Stimulated activated effector memory CD8-positive, alpha-beta T cell treated with anti-CD3 and anti-CD28 coated beads, Interleukin-12 subunit alpha, Interleukin-12 subunit beta, amount 100 ng/mL, for 72 hours (primary cell): ENCODE measurements at regions not wholly inside any gene's neighbourhood (a gene's known extent, or its start where the extent isn't known, plus 50 kb on each side); places are given as distances from the start of the nearest gene placed in this dataset.

ENCODE experiments used
- ATAC-seq: fragments of 150-1000 bp; cut with Tn5 transposase; 2 replicates; pipeline ENCODE4 v1.10.0; 2021
- DNase-seq, 2 donors: peaks; one replicate each; pipeline ENCODE4 v3.0.0; 2021 to 2022; ENCODE audit warnings: low spot score in 2 of 2
- H3K27ac Mint-ChIP-seq: one replicate; pipeline ENCODE4 v1.8.0; 2022; ENCODE audit warnings: mild to moderate bottlenecking, mixed read lengths
- H3K36me3 Mint-ChIP-seq: one replicate; pipeline ENCODE4 v1.8.0; 2022; ENCODE audit warnings: mild to moderate bottlenecking, mixed read lengths
- H3K4me1 Mint-ChIP-seq: one replicate; pipeline ENCODE4 v1.8.0; 2022; ENCODE audit warnings: mixed read lengths
- H3K4me3 Mint-ChIP-seq: one replicate; pipeline ENCODE4 v1.8.0; 2022; ENCODE audit warnings: mild to moderate bottlenecking, mixed read lengths
- H3K9me3 Mint-ChIP-seq: one replicate; pipeline ENCODE4 v1.8.0; 2022; ENCODE audit warnings: mixed read lengths

- no peak overlapping the region for H3K4me3 Mint-ChIP-seq
- H3K9me3 Mint-ChIP-seq: no peaks in the 10 kb centered on the region
- H3K4me1 Mint-ChIP-seq: no peaks in the 10 kb centered on the region
- ATAC-seq: no peak
- no peaks in the 10 kb centered on the region for H3K36me3 Mint-ChIP-seq
- peak in 1 of 2 donors; percentile 30 for DNase-seq
- no peak overlapping the region for H3K27ac Mint-ChIP-seq
These were observed 605.8 kb upstream of the MGMT start for GRCh38 chr10:128861018-128861901.

GRCh38 chr10:128863411-128863810 is 603.6 kb upstream of the MGMT start:
- no peaks in the 10 kb centered on the region for H3K4me1 Mint-ChIP-seq
- no peaks in the 10 kb centered on the region for H3K36me3 Mint-ChIP-seq
- no peaks in the 10 kb centered on the region for H3K9me3 Mint-ChIP-seq
- H3K4me3 Mint-ChIP-seq: no peak overlapping the region
- ATAC-seq: no peak
- peak in 1 of 2 donors; percentile 4 for DNase-seq
- H3K27ac Mint-ChIP-seq: no peak overlapping the region

- Mint-ChIP-seq H3K4me1 (no peaks in the 10 kb centered on the region), H3K4me3 (no peak overlapping the region), H3K36me3 (no peaks in the 10 kb centered on the region), H3K27ac (no peak overlapping the region), H3K9me3 (no peaks in the 10 kb centered on the region)
- DNase-seq (peak in 1 of 2 donors; percentile 22), ATAC-seq (peak; percentile 3)
These were observed 603.1 kb upstream of the MGMT start for GRCh38 chr10:128863823-128864405.

DNA sequence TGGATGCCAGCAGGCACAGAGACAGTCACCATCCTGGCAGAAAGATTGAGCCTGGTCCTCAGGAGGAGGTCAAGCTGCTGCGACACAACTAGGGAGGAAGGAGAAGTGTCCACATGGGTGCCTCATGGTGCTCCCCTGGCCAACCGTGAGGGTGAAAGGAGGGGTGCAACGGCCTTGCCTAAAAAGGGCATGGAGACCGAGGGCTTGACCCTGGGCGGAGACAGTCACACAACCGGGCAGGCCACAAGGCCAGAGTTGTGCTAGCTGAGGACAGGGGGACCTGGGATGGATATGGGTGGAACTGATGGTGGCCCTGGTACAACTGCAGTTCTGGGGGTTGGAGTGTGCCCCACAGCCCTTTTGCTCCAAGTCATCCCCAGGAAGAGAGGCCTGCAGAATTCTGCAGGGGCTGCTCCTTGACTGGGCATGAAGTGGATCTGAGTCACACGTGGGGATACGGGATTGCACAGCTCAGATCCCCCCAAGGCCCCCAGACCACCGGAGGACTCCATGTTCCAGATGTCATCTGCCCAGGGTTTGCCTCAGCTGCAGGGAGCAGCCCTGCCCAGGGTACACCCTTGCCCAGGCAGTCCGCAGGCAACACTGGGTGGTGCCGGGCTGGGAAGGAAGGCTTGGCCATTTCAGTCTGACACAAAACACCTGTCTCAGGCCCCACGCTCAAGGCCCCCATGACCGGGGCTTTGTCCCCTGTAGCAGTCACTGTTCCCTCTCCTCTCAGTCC is 602.3 kb upstream of the MGMT start:
- H3K4me3 Mint-ChIP-seq: no peak overlapping the region
- no peaks in the 10 kb centered on the region for H3K4me1 Mint-ChIP-seq
- H3K27ac Mint-ChIP-seq: no peak overlapping the region
- ATAC-seq (no peak), DNase-seq (no peak)
- no peaks in the 10 kb centered on the region for H3K9me3 Mint-ChIP-seq
- no peaks in the 10 kb centered on the region for H3K36me3 Mint-ChIP-seq

DNA sequence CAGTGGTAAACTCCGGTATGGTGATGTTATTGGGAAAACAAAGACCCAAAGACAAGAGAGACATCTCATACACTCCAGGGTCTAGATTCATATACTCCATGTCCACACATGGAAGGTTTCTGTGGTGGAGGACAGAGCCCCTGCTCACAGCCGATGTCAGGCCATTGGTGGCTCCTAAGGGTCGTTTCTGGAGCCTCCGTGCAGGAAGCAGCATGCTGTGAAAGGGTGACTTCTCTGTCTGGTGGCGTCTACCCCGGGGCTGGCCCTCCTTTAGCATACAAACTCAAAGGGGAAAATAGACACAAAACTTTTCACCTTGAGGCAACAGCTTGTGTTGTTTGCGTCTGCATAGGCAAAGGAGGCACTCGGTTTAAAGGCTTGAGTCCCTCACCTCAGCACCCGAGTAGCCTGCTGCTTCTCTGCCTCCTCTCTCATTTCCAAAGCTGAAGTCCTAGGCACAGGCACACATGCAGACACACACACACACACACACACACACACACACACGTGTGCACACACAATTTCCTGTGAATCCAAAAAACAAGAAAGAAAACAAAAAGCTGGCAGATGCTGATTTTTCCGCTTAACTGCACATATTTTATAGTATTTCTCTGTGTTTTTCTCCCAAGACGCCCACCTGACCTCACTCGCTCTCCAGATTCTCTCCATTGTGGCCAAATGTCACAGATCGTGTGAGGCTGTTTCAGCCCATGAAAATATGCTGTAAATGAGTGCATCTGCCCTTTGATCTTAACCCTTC is 601.4 kb upstream of the MGMT start:
- no peak for ATAC-seq
- Mint-ChIP-seq H3K9me3 (no peaks in the 10 kb centered on the region), H3K27ac (no peak overlapping the region), H3K36me3 (no peaks in the 10 kb centered on the region), H3K4me3 (no peak overlapping the region), H3K4me1 (no peaks in the 10 kb centered on the region)
- DNase-seq: no peak

DNA sequence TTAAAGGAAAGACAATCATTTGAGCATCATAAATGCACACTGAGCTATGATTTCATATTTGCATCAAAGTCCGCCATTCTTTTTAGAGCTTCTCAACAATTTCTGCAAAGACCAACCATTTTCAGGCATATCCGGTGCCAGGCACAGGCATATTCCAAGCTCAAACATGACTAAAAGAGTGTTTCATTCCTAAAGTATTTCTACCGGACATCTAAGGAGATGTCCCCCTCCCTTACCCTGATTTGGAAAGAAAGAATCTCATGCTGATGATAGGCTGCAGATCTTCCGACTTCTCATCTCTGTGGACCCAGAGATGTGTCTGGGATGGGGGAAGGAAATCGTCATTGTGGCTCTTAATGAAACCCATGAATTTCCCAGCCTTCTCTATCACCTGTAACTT is 600.5 kb upstream of the MGMT start:
- DNase-seq (no peak), ATAC-seq (no peak)
- H3K27ac Mint-ChIP-seq: no peak overlapping the region
- H3K36me3 Mint-ChIP-seq: no peaks in the 10 kb centered on the region
- no peaks in the 10 kb centered on the region for H3K4me1 Mint-ChIP-seq
- no peak overlapping the region for H3K4me3 Mint-ChIP-seq
- H3K9me3 Mint-ChIP-seq: no peaks in the 10 kb centered on the region

GRCh38 chr10:128867210-128867609 is 599.8 kb upstream of the MGMT start:
- H3K9me3 Mint-ChIP-seq: no peaks in the 10 kb centered on the region
- no peaks in the 10 kb centered on the region for H3K36me3 Mint-ChIP-seq
- H3K4me3 Mint-ChIP-seq: no peak overlapping the region
- ATAC-seq (no peak), DNase-seq (peak in 1 of 2 donors; percentile 15)
- no peak overlapping the region for H3K27ac Mint-ChIP-seq
- H3K4me1 Mint-ChIP-seq: no peaks in the 10 kb centered on the region

DNA sequence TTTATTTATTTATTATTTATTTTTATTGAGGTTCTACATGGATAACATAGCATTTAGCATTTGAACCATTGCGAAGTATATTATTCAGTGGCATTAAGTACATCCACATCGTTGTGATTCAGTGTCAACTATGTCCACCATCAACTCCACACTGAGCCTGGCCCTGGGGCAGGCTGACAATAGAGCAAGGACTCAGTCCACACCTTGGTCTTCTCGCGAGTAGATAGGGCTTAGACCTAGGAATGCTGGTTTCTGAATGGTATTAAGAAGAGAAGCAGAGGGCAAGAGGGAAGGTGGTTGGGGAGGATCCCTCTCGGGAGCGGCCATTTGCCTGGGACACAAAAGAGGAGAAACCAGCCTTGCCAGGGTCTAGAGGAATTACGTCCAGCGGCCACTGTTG is 599.2 kb upstream of the MGMT start:
- ATAC-seq (no peak), DNase-seq (peak in 1 of 2 donors; percentile 26)
- Mint-ChIP-seq H3K4me3 (no peak overlapping the region), H3K9me3 (no peaks in the 10 kb centered on the region), H3K36me3 (no peaks in the 10 kb centered on the region), H3K4me1 (no peaks in the 10 kb centered on the region), H3K27ac (no peak overlapping the region)

DNA sequence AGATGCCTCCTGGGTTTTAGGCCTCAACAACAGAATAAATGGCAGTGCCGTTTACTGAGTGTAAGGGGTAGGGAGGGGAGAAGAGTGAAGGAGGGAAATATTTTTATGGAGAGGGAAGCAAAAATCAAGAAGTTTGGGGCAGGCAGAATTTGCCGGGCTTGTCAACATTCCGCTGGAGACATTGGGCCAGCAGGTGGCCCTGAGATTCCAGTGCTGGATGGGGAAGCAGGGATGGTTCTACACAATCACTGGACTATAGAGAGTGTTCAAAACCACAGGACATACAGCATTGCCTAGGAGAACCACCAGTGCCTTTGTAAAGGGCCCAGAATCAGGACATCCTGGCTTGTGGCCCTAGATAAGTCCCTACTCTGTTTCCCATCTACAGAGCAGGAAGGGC is 598.6 kb upstream of the MGMT start:
- peak in 1 of 2 donors; percentile 1 for DNase-seq
- Mint-ChIP-seq H3K27ac (no peak overlapping the region), H3K9me3 (no peaks in the 10 kb centered on the region), H3K36me3 (no peaks in the 10 kb centered on the region), H3K4me3 (no peak overlapping the region), H3K4me1 (no peaks in the 10 kb centered on the region)
- no peak for ATAC-seq

DNA sequence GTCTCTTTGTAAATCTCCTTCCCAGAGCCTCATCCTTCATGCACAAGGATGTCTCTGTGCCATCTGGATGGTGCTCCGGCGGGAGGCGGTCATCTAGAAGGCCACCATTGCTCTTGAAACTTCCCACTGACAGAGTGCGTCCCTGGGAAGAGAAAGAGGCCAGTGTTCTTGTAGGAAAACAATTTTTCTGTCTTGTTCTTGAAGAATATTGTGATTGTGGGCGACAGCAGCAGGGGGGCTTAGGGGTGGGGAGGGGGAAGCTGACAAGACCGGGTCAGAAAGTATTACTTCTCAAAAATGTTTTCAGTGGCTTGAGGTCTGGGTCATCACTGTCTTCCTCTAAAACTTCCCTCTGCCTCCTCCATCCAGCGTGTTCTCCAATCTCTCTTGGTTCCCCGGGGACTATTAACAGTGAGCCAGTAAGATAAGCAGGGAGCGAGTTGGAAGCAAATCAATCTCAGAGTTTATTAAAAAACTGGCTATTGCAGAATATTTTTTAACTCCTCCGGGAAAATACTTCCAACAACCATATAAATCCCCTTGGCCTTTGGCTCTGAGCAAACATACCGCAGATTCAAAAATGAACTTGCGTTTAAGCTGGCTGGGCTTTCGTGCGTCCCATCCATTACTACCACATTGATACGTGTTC is 597.8 kb upstream of the MGMT start:
- no peaks in the 10 kb centered on the region for H3K36me3 Mint-ChIP-seq
- no peak overlapping the region for H3K27ac Mint-ChIP-seq
- no peak for DNase-seq
- H3K9me3 Mint-ChIP-seq: no peaks in the 10 kb centered on the region
- no peak overlapping the region for H3K4me3 Mint-ChIP-seq
- ATAC-seq: no peak
- H3K4me1 Mint-ChIP-seq: no peaks in the 10 kb centered on the region

GRCh38 chr10:128870830-128871597 is 596.0 kb upstream of the MGMT start:
- Mint-ChIP-seq H3K4me3 (no peak overlapping the region), H3K27ac (no peak overlapping the region), H3K9me3 (no peaks in the 10 kb centered on the region), H3K36me3 (no peaks in the 10 kb centered on the region), H3K4me1 (no peaks in the 10 kb centered on the region)
- DNase-seq (no peak), ATAC-seq (peak; percentile 36)

- H3K27ac Mint-ChIP-seq: no peak overlapping the region
- no peak for DNase-seq
These were observed 595.3 kb upstream of the MGMT start for GRCh38 chr10:128871671-128872231.

GRCh38 chr10:128873411-128874054 is 593.5 kb upstream of the MGMT start:
- no peak overlapping the region for H3K4me3 Mint-ChIP-seq
- H3K4me1 Mint-ChIP-seq: no peaks in the 10 kb centered on the region
- H3K36me3 Mint-ChIP-seq: no peaks in the 10 kb centered on the region
- ATAC-seq (no peak), DNase-seq (no peak)
- H3K27ac Mint-ChIP-seq: no peak overlapping the region
- H3K9me3 Mint-ChIP-seq: no peaks in the 10 kb centered on the region

More at GRCh38 chr10:128871671-128872231, 595.3 kb upstream of the MGMT start:
- Mint-ChIP-seq H3K4me1 (no peaks in the 10 kb centered on the region), H3K36me3 (no peaks in the 10 kb centered on the region), H3K4me3 (no peak overlapping the region), H3K9me3 (no peaks in the 10 kb centered on the region)
- no peak for ATAC-seq
